ENCODE measurements at regions not wholly inside any gene's neighbourhood (a gene's known extent, or its start where the extent isn't known, plus 50 kb on each side); places are given as distances from the start of the nearest gene placed in this dataset.

GRCh38 chr2:219916726-219917440 lies 289.5 kb downstream of the SLC4A3 start:
- no peak for TF ChIP-seq CTCF (IDR thresholded peaks at IDR 0.05)
- no peak for TF ChIP-seq ZFX (IDR thresholded peaks at IDR 0.05; ENCODE audit: borderline replicate concordance)
- no peak overlapping the region for H3K27ac ChIP-seq

- TF ChIP-seq ZFX (IDR thresholded peaks at IDR 0.05; ENCODE audit: borderline replicate concordance) (no peak), CTCF (IDR thresholded peaks at IDR 0.05) (no peak)
- H3K27ac ChIP-seq: no peak overlapping the region
These were observed 290.8 kb downstream of the SLC4A3 start for GRCh38 chr2:219918254-219918653.

GRCh38 chr2:219918944-219919343 lies 291.5 kb downstream of the SLC4A3 start:
- TF ChIP-seq CTCF (IDR thresholded peaks at IDR 0.05): no peak
- no peak for TF ChIP-seq ZFX (IDR thresholded peaks at IDR 0.05; ENCODE audit: borderline replicate concordance)
- H3K27ac ChIP-seq: no peak overlapping the region

GRCh38 chr2:219919506-219919905 lies 292.1 kb downstream of the SLC4A3 start:
- H3K27ac ChIP-seq: no peak overlapping the region
- TF ChIP-seq ZFX (IDR thresholded peaks at IDR 0.05; ENCODE audit: borderline replicate concordance) (no peak), CTCF (IDR thresholded peaks at IDR 0.05) (no peak)

- no peak overlapping the region for H3K27ac ChIP-seq
- TF ChIP-seq CTCF (IDR thresholded peaks at IDR 0.05): no peak
- TF ChIP-seq ZFX (IDR thresholded peaks at IDR 0.05; ENCODE audit: borderline replicate concordance): no peak
These were observed 302.4 kb downstream of the SLC4A3 start for GRCh38 chr2:219929835-219930234.

GRCh38 chr2:219939647-219940046 lies 312.2 kb downstream of the SLC4A3 start:
- TF ChIP-seq ZFX (IDR thresholded peaks at IDR 0.05; ENCODE audit: borderline replicate concordance): no peak
- no peak for TF ChIP-seq CTCF (IDR thresholded peaks at IDR 0.05)
- H3K27ac ChIP-seq: no peak overlapping the region

GRCh38 chr2:219944866-219945265 lies 317.4 kb downstream of the SLC4A3 start:
- no peak for TF ChIP-seq ZFX (IDR thresholded peaks at IDR 0.05; ENCODE audit: borderline replicate concordance)
- TF ChIP-seq CTCF (IDR thresholded peaks at IDR 0.05): no peak
- H3K27ac ChIP-seq: no peak overlapping the region

All from 22Rv1 (cell line).